NCI-H1694 treated with DMSO at 0.1 percent for 48 hours (cell line): ENCODE measurements at regions not wholly inside any gene's neighbourhood (a gene's known extent, or its start where the extent isn't known, plus 50 kb on each side); places are given as distances from the start of the nearest gene placed in this dataset.
"Not testable (repeated sequence)": the region's sequence is repeated elsewhere in the genome, so short reads cannot be mapped to it uniquely, and the experiment has no call there.

Experiments used
- DNase-seq: peaks from one replicate; lab custom pipeline; 2025; lab: John Stamatoyannopoulos, UW

- DNase-seq = no peak
These were observed 245.3 kb upstream of the UFL1 start for GRCh38 chr6:96276305-96276704.

- no peak for DNase-seq
These were observed 244.8 kb upstream of the UFL1 start for GRCh38 chr6:96276856-96277255.

- DNase-seq = no peak
These were observed 242.5 kb upstream of the UFL1 start for GRCh38 chr6:96279084-96279483.

GRCh38 chr6:96286503-96286902 lies 235.1 kb upstream of the UFL1 start:
- DNase-seq = no peak

- no peak for DNase-seq
These were observed 222.1 kb upstream of the UFL1 start for GRCh38 chr6:96299525-96299924.

GRCh38 chr6:96301023-96301422 lies 220.6 kb upstream of the UFL1 start:
- no peak for DNase-seq

- DNase-seq = no peak
These were observed 219.8 kb upstream of the UFL1 start for GRCh38 chr6:96301781-96302180.

GRCh38 chr6:96302991-96303390 lies 218.6 kb upstream of the UFL1 start:
- no peak for DNase-seq

- DNase-seq = no peak
These were observed 216.6 kb upstream of the UFL1 start for GRCh38 chr6:96304997-96305396.

- no peak for DNase-seq
These were observed 190.7 kb upstream of the UFL1 start for GRCh38 chr6:96330884-96331283.

GRCh38 chr6:96340164-96340563 lies 181.4 kb upstream of the UFL1 start:
- no peak for DNase-seq

- DNase-seq = no peak
These were observed 176.1 kb upstream of the UFL1 start for GRCh38 chr6:96345501-96345900.

GRCh38 chr6:96381246-96381645 lies 140.4 kb upstream of the UFL1 start:
- no peak for DNase-seq

GRCh38 chr6:96391776-96392360 lies 129.7 kb upstream of the UFL1 start:
- DNase-seq = peak; percentile 37

GRCh38 chr6:96394727-96395126 lies 126.9 kb upstream of the UFL1 start:
- DNase-seq = no peak

- DNase-seq = no peak
These were observed 111.1 kb upstream of the UFL1 start for GRCh38 chr6:96410467-96410866.

- no peak for DNase-seq
These were observed 101.3 kb upstream of the UFL1 start for GRCh38 chr6:96420294-96420693.

- DNase-seq = no peak
These were observed 87.7 kb upstream of the UFL1 start for GRCh38 chr6:96433950-96434349.

- DNase-seq = no peak
These were observed 85.2 kb upstream of the UFL1 start for GRCh38 chr6:96436398-96436797.

GRCh38 chr6:96437228-96437627 lies 84.4 kb upstream of the UFL1 start:
- not testable (repeated sequence) for DNase-seq

- DNase-seq = no peak
These were observed 71.4 kb upstream of the UFL1 start for GRCh38 chr6:96450082-96450769.

GRCh38 chr6:96450770-96451130 lies 70.9 kb upstream of the UFL1 start:
- DNase-seq = no peak

- DNase-seq = no peak
These were observed 62.8 kb upstream of the UFL1 start for GRCh38 chr6:96458771-96459170.

- DNase-seq = no peak
These were observed 61.4 kb upstream of the UFL1 start for GRCh38 chr6:96460052-96460700.
